CD4-positive, alpha-beta memory T cell (primary cell): ENCODE measurements at regions not wholly inside any gene's neighbourhood (a gene's known extent, or its start where the extent isn't known, plus 50 kb on each side); places are given as distances from the start of the nearest gene placed in this dataset.

ENCODE experiments used
- CTCF ChIA-PET: fragments of 350-600 bp; sonication (Branson Sonifier 250); formaldehyde crosslinking; loops from one replicate; lab custom pipeline; 2021; ENCODE audit warnings: inconsistent platforms; ENCODE audit not compliant: partially characterized antibody; lab: Charles Lee
- POLR2A ChIA-PET: fragments of 350-600 bp; sonication (Branson Sonifier 250); formaldehyde crosslinking; loops from one replicate; lab custom pipeline; 2021; ENCODE audit not compliant: partially characterized antibody; lab: Charles Lee
- DNase-seq, 5 donors: peaks; one replicate each; pipeline versions ENCODE4 v3.0.0 to v3.0.0-alpha.2; 2020 to 2022; ENCODE audit warnings: mixed read lengths in 1 of 5
- H3K27ac ChIP-seq: one replicate; pipeline ENCODE4 v1.7.0; 2013; ENCODE audit warnings: low read depth, low read length
- H3K27me3 ChIP-seq: 2 replicates; pipeline ENCODE4 v1.7.0; 2013; ENCODE audit warnings: mild to moderate bottlenecking, low read length, moderate library complexity; ENCODE audit not compliant: insufficient read depth
- H3K36me3 ChIP-seq: 2 replicates; pipeline ENCODE4 v1.7.0; 2013; ENCODE audit warnings: mild to moderate bottlenecking, low read length, moderate library complexity; ENCODE audit not compliant: insufficient read depth
- H3K4me1 ChIP-seq: 2 replicates; pipeline ENCODE4 v1.7.0; 2013; ENCODE audit warnings: mild to moderate bottlenecking, low read length, moderate library complexity; ENCODE audit not compliant: insufficient read depth
- H3K4me3 ChIP-seq, 2 donors: one replicate each; pipeline ENCODE4 v1.7.0; 2013; ENCODE audit warnings: low read length in 2 of 2, mild to moderate bottlenecking in 1 of 2
- H3K9me3 ChIP-seq, 2 donors: one replicate each; pipeline ENCODE4 v1.7.0; 2013; ENCODE audit warnings: low read length in 2 of 2, control low read depth in 1 of 2; ENCODE audit not compliant: control insufficient read depth in 1 of 2
- H3K27ac Mint-ChIP-seq, 7 donors: one replicate each; pipeline ENCODE4 v1.8.0; 2020 to 2021; ENCODE audit warnings: mixed read lengths in 7 of 7, mild to moderate bottlenecking in 6 of 7, inconsistent platforms in 3 of 7, moderate library complexity in 3 of 7
- H3K27me3 Mint-ChIP-seq, 2 donors: one replicate each; pipeline ENCODE4 v1.8.0; 2020 to 2021; ENCODE audit warnings: mixed read lengths in 2 of 2
- H3K36me3 Mint-ChIP-seq, 2 donors: one replicate each; pipeline ENCODE4 v1.8.0; 2020 to 2021; ENCODE audit warnings: mixed read lengths in 2 of 2, inconsistent platforms in 1 of 2, mild to moderate bottlenecking in 1 of 2
- H3K4me1 Mint-ChIP-seq, 4 donors: one replicate each; pipeline ENCODE4 v1.8.0; 2020 to 2021; ENCODE audit warnings: mixed read lengths in 4 of 4, mild to moderate bottlenecking in 1 of 4
- H3K4me3 Mint-ChIP-seq, 8 donors: one replicate each; pipeline ENCODE4 v1.8.0; 2020 to 2021; ENCODE audit warnings: mixed read lengths in 8 of 8, mild to moderate bottlenecking in 7 of 8, moderate library complexity in 6 of 8, inconsistent platforms in 3 of 8
- H3K9me3 Mint-ChIP-seq, 8 donors: one replicate each; pipeline ENCODE4 v1.8.0; 2020 to 2021; ENCODE audit warnings: mixed read lengths in 8 of 8, mild to moderate bottlenecking in 5 of 8, inconsistent platforms in 3 of 8, moderate library complexity in 1 of 8
- intact Hi-C: fragments of 100-400 bp; cut with micrococcal nuclease; formaldehyde crosslinking; loops from one replicate; pipeline ENCODE4 v1.15.1; 2023

- Histone ChIP-seq H3K27ac (no peak overlapping the region), H3K4me1 (no peaks in the 10 kb centered on the region), H3K36me3 (no peaks in the 10 kb centered on the region), H3K27me3 (no peaks in the 10 kb centered on the region), H3K4me3 (no peak overlapping the region), H3K9me3 (no peaks in the 10 kb centered on the region)
- DNase-seq = no peak
- no peaks in the 10 kb centered on the region for H3K9me3 Mint-ChIP-seq
- H3K27me3 Mint-ChIP-seq = peaks cover 15 to 25% of the 10 kb centered on the region in 2 donors
- ChIA-PET POLR2A (no interaction called here), CTCF (no interaction called here)
- H3K4me3 Mint-ChIP-seq = no peak overlapping the region
- H3K4me1 Mint-ChIP-seq = no peaks in the 10 kb centered on the region
- H3K36me3 Mint-ChIP-seq = no peaks in the 10 kb centered on the region
- H3K27ac Mint-ChIP-seq = no peak overlapping the region
- intact Hi-C loops = no loop called here
These were observed 90.5 kb upstream of the DBX1 start for GRCh38 chr11:20250644-20251247.

DNA sequence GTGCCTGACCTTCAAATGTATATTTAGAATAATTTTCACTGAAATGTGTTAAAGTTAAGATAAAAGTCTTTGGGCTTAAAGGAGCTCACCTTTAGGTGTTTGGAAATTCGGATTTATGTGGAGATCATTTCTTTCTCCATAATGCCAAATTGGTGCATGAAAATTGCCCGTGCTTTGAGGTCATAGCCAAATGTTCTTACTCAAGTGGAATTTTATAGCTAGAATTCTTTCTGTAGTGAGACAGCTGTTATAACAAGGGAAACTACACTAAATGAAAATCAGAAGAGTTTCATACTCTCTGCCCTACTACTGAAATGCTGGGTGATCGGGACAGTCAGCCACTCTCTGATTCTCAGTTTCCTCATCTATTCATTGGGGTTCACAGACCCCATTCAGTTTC, 89.5 kb upstream of the DBX1 start:
- Mint-ChIP-seq H3K4me3 (no peak overlapping the region), H3K36me3 (no peaks in the 10 kb centered on the region), H3K9me3 (no peaks in the 10 kb centered on the region), H3K27me3 (peaks cover 15 to 27% of the 10 kb centered on the region in 2 donors), H3K27ac (no peak overlapping the region), H3K4me1 (no peaks in the 10 kb centered on the region)
- intact Hi-C loops = no loop called here
- CTCF ChIA-PET = interaction anchor here (0.9 kb wide), 1 partner anchor 281 kb away, joined by 3 read pairs; no protein-coding TSS in a partner anchor
- no peak overlapping the region for H3K27ac ChIP-seq
- H3K4me1 ChIP-seq = no peaks in the 10 kb centered on the region
- no peaks in the 10 kb centered on the region for H3K9me3 ChIP-seq
- no peak for DNase-seq
- no peak overlapping the region for H3K4me3 ChIP-seq
- no peaks in the 10 kb centered on the region for H3K27me3 ChIP-seq
- no peaks in the 10 kb centered on the region for H3K36me3 ChIP-seq
- POLR2A ChIA-PET = no interaction called here

GRCh38 chr11:20249378-20249777, 89.1 kb upstream of the DBX1 start:
- DNase-seq = no peak
- ChIA-PET POLR2A (no interaction called here), CTCF (interaction anchor here (0.9 kb wide), 1 partner anchor 282 kb away, joined by 3 read pairs; no protein-coding TSS in a partner anchor)
- no peak overlapping the region for H3K27ac ChIP-seq
- H3K4me1 Mint-ChIP-seq = no peaks in the 10 kb centered on the region
- no peak overlapping the region for H3K4me3 ChIP-seq
- H3K36me3 ChIP-seq = no peaks in the 10 kb centered on the region
- no peak overlapping the region for H3K27ac Mint-ChIP-seq
- no peaks in the 10 kb centered on the region for H3K4me1 ChIP-seq
- no peaks in the 10 kb centered on the region for H3K27me3 ChIP-seq
- no peak overlapping the region for H3K4me3 Mint-ChIP-seq
- H3K9me3 ChIP-seq = no peaks in the 10 kb centered on the region
- peaks cover 17 to 27% of the 10 kb centered on the region in 2 donors for H3K27me3 Mint-ChIP-seq
- no peaks in the 10 kb centered on the region for H3K36me3 Mint-ChIP-seq
- intact Hi-C loops = no loop called here
- H3K9me3 Mint-ChIP-seq = no peaks in the 10 kb centered on the region

DNA sequence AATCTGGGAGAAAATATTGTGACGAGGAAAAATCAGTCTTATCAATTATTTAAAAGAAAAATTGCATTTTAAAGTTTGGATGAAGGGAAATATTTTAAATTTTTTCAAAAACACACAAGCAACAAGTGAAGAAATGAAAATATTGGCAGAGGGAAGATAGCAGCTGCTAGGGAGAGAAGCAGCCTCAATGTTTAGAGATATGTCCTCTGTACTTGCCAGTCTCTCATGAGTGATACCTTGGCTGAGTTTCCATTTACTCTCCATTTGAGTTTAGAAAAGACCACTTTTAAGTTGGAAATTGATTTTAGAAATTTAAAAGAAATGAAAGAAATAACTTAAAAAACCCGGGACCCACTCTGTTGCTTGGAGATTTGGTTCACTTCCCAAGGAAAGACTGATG, 88.6 kb upstream of the DBX1 start:
- Histone ChIP-seq H3K27me3 (no peaks in the 10 kb centered on the region), H3K36me3 (no peaks in the 10 kb centered on the region), H3K4me3 (no peak overlapping the region), H3K9me3 (no peaks in the 10 kb centered on the region), H3K27ac (no peak overlapping the region), H3K4me1 (no peaks in the 10 kb centered on the region)
- Mint-ChIP-seq H3K36me3 (no peaks in the 10 kb centered on the region), H3K4me1 (no peaks in the 10 kb centered on the region), H3K4me3 (no peak overlapping the region), H3K27me3 (peaks cover 18 to 25% of the 10 kb centered on the region in 2 donors), H3K9me3 (no peaks in the 10 kb centered on the region), H3K27ac (no peak overlapping the region)
- POLR2A ChIA-PET = no interaction called here
- CTCF ChIA-PET = no interaction called here
- intact Hi-C loops = no loop called here
- DNase-seq = no peak

DNA sequence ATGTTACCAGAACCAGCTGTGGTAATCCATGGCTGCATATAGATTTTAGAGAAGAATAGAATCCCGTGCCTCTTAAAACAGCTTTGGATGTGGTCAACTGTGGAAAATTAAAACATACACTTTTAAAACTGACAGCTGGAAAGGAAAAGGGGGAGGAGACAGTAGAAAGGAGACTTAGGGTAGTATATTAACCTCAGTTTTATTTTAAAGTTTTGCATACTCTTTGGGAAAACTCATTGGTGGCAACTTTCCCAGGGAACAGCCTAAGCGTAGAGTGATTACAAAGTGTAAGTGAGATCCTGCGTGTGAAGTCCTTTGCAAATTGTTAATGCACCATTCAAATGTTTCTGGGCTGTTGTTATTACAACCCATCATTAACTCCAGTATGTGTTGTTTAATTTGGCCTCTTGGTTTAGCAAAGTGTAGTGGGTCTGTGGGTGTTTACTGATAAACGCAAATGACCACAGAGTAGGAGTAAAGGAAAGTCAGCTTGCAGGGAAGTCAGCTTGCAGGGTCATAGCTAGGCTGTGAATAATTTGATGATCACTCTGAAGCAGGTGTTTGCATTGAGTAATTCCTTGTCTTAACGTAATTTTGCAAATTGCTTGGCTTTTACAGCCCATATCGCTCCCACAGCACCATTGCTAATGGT, 88.0 kb upstream of the DBX1 start:
- intact Hi-C loops = no loop called here
- no peaks in the 10 kb centered on the region for H3K36me3 ChIP-seq
- no peaks in the 10 kb centered on the region for H3K27me3 ChIP-seq
- no peak overlapping the region for H3K4me3 Mint-ChIP-seq
- no peaks in the 10 kb centered on the region for H3K36me3 Mint-ChIP-seq
- no peaks in the 10 kb centered on the region for H3K9me3 Mint-ChIP-seq
- ChIA-PET POLR2A (no interaction called here), CTCF (no interaction called here)
- no peaks in the 10 kb centered on the region for H3K4me1 ChIP-seq
- no peaks in the 10 kb centered on the region for H3K9me3 ChIP-seq
- no peak overlapping the region for H3K4me3 ChIP-seq
- H3K4me1 Mint-ChIP-seq = no peaks in the 10 kb centered on the region
- peaks cover 20 to 25% of the 10 kb centered on the region in 2 donors for H3K27me3 Mint-ChIP-seq
- H3K27ac ChIP-seq = no peak overlapping the region
- H3K27ac Mint-ChIP-seq = no peak overlapping the region
- DNase-seq = no peak

- H3K4me3 ChIP-seq = no peak overlapping the region
- H3K27me3 ChIP-seq = no peaks in the 10 kb centered on the region
- peaks cover 19 to 24% of the 10 kb centered on the region in 2 donors for H3K27me3 Mint-ChIP-seq
- no peaks in the 10 kb centered on the region for H3K36me3 Mint-ChIP-seq
- POLR2A ChIA-PET = no interaction called here
- CTCF ChIA-PET = no interaction called here
- H3K4me3 Mint-ChIP-seq = no peak overlapping the region
- no peak for DNase-seq
- no peak overlapping the region for H3K27ac ChIP-seq
- H3K9me3 Mint-ChIP-seq = peaks cover 0 to 5% (median 2%) of the 10 kb centered on the region in 8 donors
- no peaks in the 10 kb centered on the region for H3K9me3 ChIP-seq
- intact Hi-C loops = no loop called here
- no peaks in the 10 kb centered on the region for H3K4me1 ChIP-seq
- H3K4me1 Mint-ChIP-seq = no peaks in the 10 kb centered on the region
- no peaks in the 10 kb centered on the region for H3K36me3 ChIP-seq
- no peak overlapping the region for H3K27ac Mint-ChIP-seq
These were observed 87.3 kb upstream of the DBX1 start for GRCh38 chr11:20247591-20248007.

DNA sequence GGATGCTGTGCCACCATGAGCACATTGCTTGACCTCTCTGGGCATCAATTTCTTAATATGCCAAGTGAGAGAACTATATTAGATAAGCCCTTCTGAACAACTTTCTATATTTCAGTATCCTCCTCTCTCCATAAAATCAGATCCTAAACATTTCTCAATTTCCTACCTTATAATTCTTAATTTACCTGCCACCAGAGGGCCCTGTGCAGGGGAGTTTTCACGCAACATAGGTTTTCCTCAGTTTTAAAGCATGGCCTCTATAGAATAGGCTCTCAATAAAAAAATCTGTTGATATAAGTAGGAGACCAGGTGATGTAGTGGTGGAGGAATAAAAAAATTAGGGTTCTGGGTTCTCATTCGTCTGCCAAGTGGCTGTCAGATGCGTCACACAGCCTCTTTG, 83.7 kb upstream of the DBX1 start:
- Histone ChIP-seq H3K4me1 (no peaks in the 10 kb centered on the region), H3K27ac (no peak overlapping the region), H3K4me3 (no peak overlapping the region), H3K9me3 (no peaks in the 10 kb centered on the region), H3K27me3 (no peaks in the 10 kb centered on the region), H3K36me3 (no peaks in the 10 kb centered on the region)
- DNase-seq = no peak
- POLR2A ChIA-PET = no interaction called here
- Mint-ChIP-seq H3K27ac (no peak overlapping the region), H3K36me3 (no peaks in the 10 kb centered on the region), H3K27me3 (peaks cover 9 to 11% of the 10 kb centered on the region in 2 donors), H3K4me1 (no peaks in the 10 kb centered on the region), H3K9me3 (peaks cover 0 to 13% (median 9%) of the 10 kb centered on the region in 8 donors), H3K4me3 (no peak overlapping the region)
- intact Hi-C loops = no loop called here
- CTCF ChIA-PET = no interaction called here
